Progenitor cell of endocrine pancreas (in vitro differentiated cells): ENCODE measurements at regions not wholly inside any gene's neighbourhood (a gene's known extent, or its start where the extent isn't known, plus 50 kb on each side); places are given as distances from the start of the nearest gene placed in this dataset.

Experiments
- DNase-seq: peaks from one replicate; pipeline ENCODE4 v3.0.0; 2021; ENCODE audit warnings: low spot score; ENCODE audit not compliant: unreplicated experiment
- H3K27ac Mint-ChIP-seq: 2 replicates; pipeline ENCODE4 v1.8.0; 2021; ENCODE audit warnings: mild to moderate bottlenecking, moderate library complexity, mixed read lengths
- H3K27me3 Mint-ChIP-seq: 2 replicates; pipeline ENCODE4 v1.8.0; 2021; ENCODE audit warnings: mixed read lengths
- H3K36me3 Mint-ChIP-seq: 2 replicates; pipeline ENCODE4 v1.8.0; 2022; ENCODE audit warnings: mixed read lengths; ENCODE audit not compliant: insufficient read depth
- H3K4me1 Mint-ChIP-seq: 2 replicates; pipeline ENCODE4 v1.8.0; 2021; ENCODE audit warnings: low read depth, mixed read lengths
- H3K4me3 Mint-ChIP-seq: 2 replicates; pipeline ENCODE4 v1.8.0; 2021; ENCODE audit warnings: low read depth, mild to moderate bottlenecking, moderate library complexity, mixed read lengths
- H3K9me3 Mint-ChIP-seq: 2 replicates; pipeline ENCODE4 v1.8.0; 2021; ENCODE audit warnings: low read depth, mixed read lengths
- CTCF ChIP-seq: fragments of 200-600 bp; sonication (generic); IDR thresholded peaks from one replicate; pipeline ENCODE4 v1.5.0; 2021; ENCODE audit warnings: antibody characterized with exemption, mild to moderate bottlenecking; ENCODE audit not compliant: unreplicated experiment

- Mint-ChIP-seq H3K27me3 (peaks cover 7% of the 10 kb centered on the region), H3K4me3 (no peak overlapping the region)
- TF ChIP-seq CTCF = no peak
These were observed 51.1 kb upstream of the SYPL1 start for GRCh38 chr7:106163257-106163656.

More at GRCh38 chr7:106163257-106163656, 51.1 kb upstream of the SYPL1 start:
- H3K36me3 Mint-ChIP-seq = no peaks in the 10 kb centered on the region
- peaks cover 34% of the 10 kb centered on the region for H3K9me3 Mint-ChIP-seq
- no peaks in the 10 kb centered on the region for H3K4me1 Mint-ChIP-seq
- no peak overlapping the region for H3K27ac Mint-ChIP-seq
- DNase-seq = no peak
